ENCODE measurements at regions not wholly inside any gene's neighbourhood (a gene's known extent, or its start where the extent isn't known, plus 50 kb on each side); places are given as distances from the start of the nearest gene placed in this dataset.

GRCh38 chr15:70351391-70351790 is 253.7 kb upstream of the TLE3 start:
- no peak for TF ChIP-seq CTCF (IDR thresholded peaks at IDR 0.05)
- TF ChIP-seq POLR2A (IDR thresholded peaks at IDR 0.05), result no peak
